Hepatic stellate cell (primary cell): ENCODE measurements at regions not wholly inside any gene's neighbourhood (a gene's known extent, or its start where the extent isn't known, plus 50 kb on each side); places are given as distances from the start of the nearest gene placed in this dataset.

Source experiments
- DNase-seq: peaks from one replicate; pipeline ENCODE4 v3.0.0; 2011; ENCODE audit warnings: low spot score

- DNase-seq = no peak
These were observed 181.6 kb upstream of the MGMT start for GRCh38 chr10:129285459-129285858.

DNA sequence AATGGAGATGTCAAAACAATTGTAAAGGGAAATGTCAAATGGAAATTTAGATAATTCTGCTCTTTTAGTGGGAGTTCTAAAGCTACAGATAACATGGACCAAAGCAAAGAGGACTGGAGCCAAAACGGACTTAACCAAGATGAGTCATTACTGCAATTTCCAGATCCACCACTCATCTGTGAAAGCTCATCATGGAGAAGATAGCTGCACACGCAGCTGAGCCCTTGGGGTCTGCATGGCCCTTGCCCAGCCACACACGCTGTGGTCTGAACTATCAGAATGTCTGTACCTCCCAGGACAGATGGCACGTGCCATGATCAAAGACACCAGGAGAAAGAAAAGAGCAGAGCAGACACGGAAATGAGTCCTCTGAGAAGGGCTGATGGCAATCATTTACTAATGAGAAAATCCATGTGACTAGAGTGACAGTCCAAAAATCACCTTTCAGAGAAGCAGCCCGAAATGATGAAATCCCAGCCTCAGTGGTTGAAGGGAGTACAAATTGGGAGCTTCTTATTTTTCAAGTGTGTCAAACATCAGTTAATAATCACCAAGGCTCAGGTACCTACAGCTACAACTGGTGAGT lies 177.9 kb upstream of the MGMT start:
- DNase-seq = no peak

GRCh38 chr10:129293991-129294700 lies 172.9 kb upstream of the MGMT start:
- DNase-seq = no peak

DNA sequence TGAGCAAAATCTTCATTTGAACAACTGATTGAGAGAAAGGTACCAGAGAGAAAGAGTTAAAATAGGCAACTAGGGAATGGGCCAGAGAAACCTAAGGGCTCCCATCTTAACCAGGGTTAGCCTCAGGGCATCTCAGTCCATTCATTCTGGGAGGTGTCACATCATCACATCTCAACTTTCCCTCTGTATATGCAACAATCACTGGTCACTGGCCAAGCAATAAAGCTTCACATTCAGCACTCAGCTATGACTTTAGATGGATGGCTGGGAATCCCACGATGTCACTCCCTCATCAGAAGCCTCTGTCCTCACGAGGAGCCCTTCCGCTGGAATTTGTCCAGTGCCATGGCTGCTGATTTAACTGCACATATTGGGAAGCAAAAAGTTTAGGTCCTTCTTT lies 172.1 kb upstream of the MGMT start:
- no peak for DNase-seq

DNA sequence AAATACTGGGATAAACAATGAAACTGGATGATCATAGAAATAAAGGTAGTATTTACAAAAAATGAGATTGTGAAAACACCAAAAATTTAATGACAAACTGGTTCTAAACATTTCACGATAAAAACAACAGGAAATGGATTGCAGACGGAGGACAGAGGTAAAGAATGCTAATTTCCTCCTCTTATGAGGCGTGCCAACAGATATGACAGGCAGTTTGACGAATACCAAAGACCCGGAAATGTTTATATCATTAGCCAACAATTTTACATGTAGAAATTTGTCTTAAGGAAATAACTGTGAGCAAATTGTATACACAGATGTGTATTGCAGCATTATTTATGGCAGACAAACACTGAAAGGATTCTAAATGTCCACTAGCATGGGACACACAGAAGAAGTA lies 162.0 kb upstream of the MGMT start:
- no peak for DNase-seq

DNA sequence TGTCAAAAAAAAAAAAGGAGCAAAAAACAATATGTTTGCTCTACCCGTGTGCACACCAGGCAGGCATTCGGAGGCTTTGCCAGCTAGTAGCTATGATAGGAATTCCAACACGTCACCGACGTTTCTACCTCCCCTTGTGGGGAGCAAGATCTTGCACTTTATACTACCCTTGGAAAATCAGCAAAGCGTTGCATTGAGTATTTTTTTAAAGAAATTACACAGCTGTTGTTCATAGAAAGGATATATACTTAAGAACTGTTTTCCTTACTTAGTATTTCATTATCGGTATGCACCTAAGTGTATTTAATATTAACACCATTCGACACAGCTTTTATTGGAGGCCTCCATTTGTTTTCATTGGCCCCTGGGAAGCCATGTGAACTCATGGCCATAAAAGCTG lies 159.9 kb upstream of the MGMT start:
- DNase-seq = no peak

- DNase-seq = no peak
These were observed 158.0 kb upstream of the MGMT start for GRCh38 chr10:129308953-129309564.

- DNase-seq = no peak
These were observed 157.5 kb upstream of the MGMT start for GRCh38 chr10:129309565-129309964.

- DNase-seq = no peak
These were observed 156.2 kb upstream of the MGMT start for GRCh38 chr10:129310881-129311280.

DNA sequence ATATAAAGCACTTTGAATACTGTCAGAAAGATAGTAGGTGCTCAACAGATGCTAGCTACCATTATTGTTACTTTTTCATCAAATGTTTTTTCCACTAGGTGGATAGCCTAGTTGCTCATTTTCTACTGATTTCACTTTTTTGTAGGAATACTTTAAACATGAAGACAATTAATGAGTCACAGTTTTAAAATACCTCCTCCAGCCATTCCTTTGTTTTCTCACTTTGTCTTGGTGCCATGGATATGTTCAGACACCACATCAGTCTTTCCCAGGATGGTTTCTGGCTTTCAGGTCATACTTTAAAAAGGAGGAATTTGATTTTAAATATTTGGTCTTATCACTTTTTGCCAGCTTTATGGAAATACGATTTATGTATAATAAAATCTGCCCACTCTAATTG lies 147.1 kb upstream of the MGMT start:
- DNase-seq = no peak

DNA sequence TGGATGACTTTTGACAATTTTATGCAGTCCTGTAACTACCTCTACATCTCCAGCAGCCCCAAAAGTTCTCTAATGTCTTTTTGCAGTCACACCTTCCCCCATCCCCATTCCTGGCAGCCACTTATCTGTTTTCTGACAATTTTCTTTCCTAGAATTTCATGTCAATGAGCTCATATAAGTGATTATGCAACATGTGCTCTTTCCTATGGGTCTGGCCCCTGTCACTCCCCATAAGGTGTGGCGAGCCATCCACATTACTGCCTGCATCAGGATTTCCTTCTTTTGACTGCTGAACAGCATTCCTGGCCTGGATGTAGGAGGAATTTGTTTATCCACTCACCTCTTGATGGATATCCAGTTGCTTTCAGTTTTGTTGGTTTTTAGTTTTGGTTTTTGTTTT lies 146.7 kb upstream of the MGMT start:
- no peak for DNase-seq

DNA sequence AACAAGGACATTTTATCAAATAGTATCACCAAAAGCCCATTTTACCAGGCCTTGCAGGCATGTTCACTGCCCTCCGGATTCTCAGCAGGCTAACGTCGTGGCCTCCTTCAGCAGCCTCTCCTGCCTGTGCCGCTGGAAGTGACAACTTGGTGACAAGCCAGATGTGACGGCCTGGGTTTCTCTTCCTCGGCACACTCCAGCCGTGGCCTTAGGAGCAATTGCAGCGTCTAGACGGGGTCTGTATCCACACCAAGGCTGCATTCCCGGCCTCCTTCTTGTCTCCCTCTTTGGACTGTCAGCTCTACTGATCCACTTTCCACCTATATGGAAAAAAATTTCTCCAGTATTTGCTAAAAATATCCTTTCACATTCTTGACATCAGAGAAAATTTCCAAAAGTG lies 145.3 kb upstream of the MGMT start:
- no peak for DNase-seq

GRCh38 chr10:129322933-129323820 lies 143.9 kb upstream of the MGMT start:
- no peak for DNase-seq

DNA sequence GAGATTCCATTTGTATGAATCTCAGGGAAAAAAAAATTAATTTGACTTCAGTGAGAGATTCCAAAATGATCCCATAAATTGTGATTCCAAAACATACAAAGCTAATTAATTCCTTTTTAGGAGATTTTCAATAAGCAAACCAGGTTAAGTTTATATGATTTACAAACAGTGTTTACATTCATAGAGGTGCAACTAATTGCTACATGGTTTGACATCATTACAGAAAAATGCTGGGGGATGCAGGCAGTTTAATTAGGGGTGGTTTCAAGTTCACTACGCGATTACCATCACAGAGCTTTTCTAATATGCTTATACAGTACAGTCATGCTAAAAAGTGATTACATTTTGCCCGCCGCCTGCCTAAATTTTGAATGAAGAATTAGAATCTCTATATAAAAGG lies 143.2 kb upstream of the MGMT start:
- DNase-seq = no peak

DNA sequence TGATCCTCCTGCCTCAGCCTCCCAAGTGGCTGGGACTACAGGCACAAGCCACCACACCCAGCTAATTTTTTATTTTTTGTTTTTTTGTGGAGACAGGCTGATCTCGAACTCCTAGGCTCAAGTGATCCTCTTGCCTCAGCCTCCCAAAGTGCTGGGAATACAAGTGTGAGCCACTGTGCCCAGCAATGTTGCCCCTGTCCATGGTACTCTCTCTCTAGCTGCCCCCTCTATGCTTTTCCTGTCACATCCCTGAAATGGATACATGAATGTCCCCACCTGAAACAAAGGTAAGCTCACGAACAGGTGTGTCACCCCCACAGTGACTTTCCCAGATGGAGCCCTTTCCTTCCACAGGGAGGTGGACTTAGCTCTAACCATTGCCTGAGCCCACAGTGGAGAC lies 141.1 kb upstream of the MGMT start:
- no peak for DNase-seq

- DNase-seq = no peak
These were observed 138.5 kb upstream of the MGMT start for GRCh38 chr10:129328546-129328945.

DNA sequence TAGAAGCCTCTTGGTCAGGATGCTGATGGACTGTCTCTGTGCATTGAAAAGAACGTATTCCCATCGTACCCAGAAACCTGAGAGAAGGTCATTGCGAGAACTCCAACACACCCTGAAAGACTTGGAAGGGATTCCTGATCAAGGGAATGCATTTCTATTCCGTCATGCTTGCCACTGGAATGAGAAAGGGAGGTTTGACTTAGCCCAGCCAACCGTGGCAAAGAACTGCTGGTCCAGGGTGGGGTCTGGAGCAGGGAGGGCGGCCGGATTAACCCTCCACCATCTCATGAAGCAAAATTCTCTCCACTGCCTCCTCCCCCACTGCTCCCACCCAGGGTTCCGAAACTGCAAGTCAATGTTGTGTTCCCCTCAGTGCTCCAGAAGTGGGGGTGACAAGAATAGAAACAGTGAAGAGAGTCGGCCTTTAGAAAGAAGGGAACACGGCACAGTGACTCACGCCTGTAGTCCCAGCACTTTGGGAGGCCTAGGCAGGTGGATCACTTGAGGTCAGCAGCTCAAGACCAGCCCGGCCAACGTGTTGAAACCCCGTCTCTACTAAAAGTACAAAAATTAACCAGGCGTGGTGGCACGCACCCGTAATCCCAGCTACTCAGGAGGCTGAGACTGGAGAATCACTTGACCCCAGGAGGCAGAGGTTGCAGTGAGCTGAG lies 137.5 kb upstream of the MGMT start:
- DNase-seq = no peak

GRCh38 chr10:129330211-129330610 lies 136.8 kb upstream of the MGMT start:
- DNase-seq = no peak

GRCh38 chr10:129331207-129331838 lies 135.7 kb upstream of the MGMT start:
- DNase-seq = no peak

- DNase-seq = no peak
These were observed 135.2 kb upstream of the MGMT start for GRCh38 chr10:129331839-129332220.

DNA sequence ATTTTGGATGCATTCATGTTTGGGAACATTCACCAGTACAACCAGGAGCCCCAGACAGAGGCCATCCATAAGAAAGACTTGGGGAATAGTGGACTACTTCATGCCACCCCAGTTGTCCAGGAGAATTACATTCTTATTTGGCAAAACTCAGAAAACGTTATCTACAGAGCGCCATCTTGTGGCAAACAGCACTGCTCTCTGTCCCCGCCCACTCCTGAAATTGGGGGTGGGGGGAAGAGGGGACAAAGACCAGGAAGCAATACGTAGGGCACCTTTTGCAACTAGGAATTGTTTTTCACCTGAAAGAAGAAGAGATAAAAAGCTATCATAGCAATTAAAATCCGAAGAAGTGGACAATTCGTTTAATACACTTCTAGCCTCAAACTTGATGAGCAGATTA lies 134.6 kb upstream of the MGMT start:
- no peak for DNase-seq

GRCh38 chr10:129333706-129334105 lies 133.3 kb upstream of the MGMT start:
- DNase-seq = no peak
